HEK293 (cell line): ENCODE measurements at regions not wholly inside any gene's neighbourhood (a gene's known extent, or its start where the extent isn't known, plus 50 kb on each side); places are given as distances from the start of the nearest gene placed in this dataset.
"Not testable (repeated sequence)": the region's sequence is repeated elsewhere in the genome, so short reads cannot be mapped to it uniquely, and the experiment has no call there.

Source experiments
- CTCF ChIA-PET: fragments of 350-600 bp; formaldehyde crosslinking; extraction: SDS; loops from one replicate; lab custom pipeline; 2021; ENCODE audit warnings: antibody characterized with exemption; lab: Yijun Ruan, JAX
- POLR2A ChIA-PET: fragments of 300-600 bp; formaldehyde crosslinking; extraction: SDS; loops from one replicate; lab custom pipeline; 2020; ENCODE audit warnings: antibody characterized with exemption, inconsistent platforms; lab: Yijun Ruan, JAX
- H3K27ac ChIP-seq: fragments of 200-500 bp; sonication (Bioruptor generic); 2 replicates; pipeline ENCODE4 v1.5.1; 2014; ENCODE audit warnings: low read depth, low read length, control low read depth, inconsistent platforms; ENCODE audit errors: extremely low read depth
- H3K36me3 ChIP-seq, 2 experiments: fragments of 200-500 bp in 1 of 2; sonication (Bioruptor generic) in 1 of 2; 1 replicate in 1 of 2; 2 replicates in 1 of 2; pipeline ENCODE4 v1.5.1; 2014 to 2017; ENCODE audit warnings: inconsistent platforms in 2 of 2, low read length in 2 of 2; ENCODE audit not compliant: control insufficient read depth in 2 of 2, insufficient read depth in 1 of 2
- H3K4me1 ChIP-seq: fragments of 200-500 bp; sonication (Bioruptor generic); 2 replicates; pipeline ENCODE4 v1.5.1; 2014; ENCODE audit warnings: mild to moderate bottlenecking, low read length, inconsistent platforms; ENCODE audit not compliant: control insufficient read depth, insufficient read depth
- H3K4me3 ChIP-seq: 2 replicates; pipeline ENCODE4 v1.5.1; 2011; ENCODE audit warnings: low read depth, mild to moderate bottlenecking, control low read depth, low read length, moderate library complexity
- H3K9me3 ChIP-seq: fragments of 200-500 bp; sonication (Bioruptor generic); 2 replicates; pipeline ENCODE4 v1.5.1; 2014; ENCODE audit warnings: low read depth, low read length, inconsistent platforms; ENCODE audit not compliant: control insufficient read depth, insufficient read depth
- KLF8 ChIP-seq: fragments of 450-650 bp; formaldehyde crosslinking; IDR thresholded peaks from 2 replicates; pipeline ENCODE4 v1.5.1; 2016; ENCODE audit warnings: missing biosample characterization, missing genetic modification characterization
- PBX3 ChIP-seq: sonication (generic); formaldehyde crosslinking; IDR thresholded peaks from 2 replicates; pipeline ENCODE4 v1.8.1; 2022; ENCODE audit warnings: mild to moderate bottlenecking, moderate library complexity, missing genetic modification reagents
- PRDM4 ChIP-seq: fragments of 450-650 bp; formaldehyde crosslinking; IDR thresholded peaks from 2 replicates; pipeline ENCODE4 v1.5.1; 2017; ENCODE audit warnings: missing biosample characterization, missing genetic modification characterization
- SP3 ChIP-seq: fragments of 450-650 bp; formaldehyde crosslinking; IDR thresholded peaks from 2 replicates; pipeline ENCODE4 v1.5.1; 2016; ENCODE audit warnings: missing biosample characterization, missing genetic modification characterization
- ZBTB26 ChIP-seq: fragments of 450-650 bp; formaldehyde crosslinking; optimal IDR thresholded peaks from 2 replicates; pipeline ENCODE3; 2016; ENCODE audit warnings: missing biosample characterization, mild to moderate bottlenecking, missing genetic modification characterization
- ZNF398 ChIP-seq: fragments of 450-650 bp; formaldehyde crosslinking; IDR thresholded peaks from 2 replicates; pipeline ENCODE4 v1.5.1; 2017; ENCODE audit warnings: missing biosample characterization, missing genetic modification characterization
- ZNF501 ChIP-seq: fragments of 450-650 bp; formaldehyde crosslinking; IDR thresholded peaks from 2 replicates; pipeline ENCODE4 v1.5.1; 2016; ENCODE audit warnings: missing biosample characterization, missing genetic modification characterization
- ZNF549 ChIP-seq: fragments of 450-650 bp; IDR thresholded peaks from 2 replicates; pipeline ENCODE4 v1.5.1; 2018; ENCODE audit warnings: missing biosample characterization, missing genetic modification characterization, mild to moderate bottlenecking, inconsistent platforms, moderate library complexity
- ZNF561 ChIP-seq: fragments of 450-650 bp; IDR thresholded peaks from 2 replicates; pipeline ENCODE4 v1.5.1; 2018; ENCODE audit warnings: missing biosample characterization, missing genetic modification characterization, borderline replicate concordance
- ZNF704 ChIP-seq: fragments of 450-650 bp; formaldehyde crosslinking; IDR thresholded peaks from 2 replicates; pipeline ENCODE4 v1.5.1; 2016; ENCODE audit warnings: missing biosample characterization, missing genetic modification characterization
- ZNF76 ChIP-seq: fragments of 450-650 bp; formaldehyde crosslinking; IDR thresholded peaks from 2 replicates; pipeline ENCODE4; 2016; ENCODE audit warnings: low read depth, missing biosample characterization, missing genetic modification characterization, borderline replicate concordance
- ZSCAN4 ChIP-seq: fragments of 450-650 bp; formaldehyde crosslinking; IDR thresholded peaks from 2 replicates; pipeline ENCODE4 v1.5.1; 2017; ENCODE audit warnings: missing biosample characterization, missing genetic modification characterization
- TF ChIP-seq, protein P1 (sequence below): fragments of 450-650 bp; formaldehyde crosslinking; IDR thresholded peaks from 2 replicates; pipeline ENCODE4 v1.5.1; 2017; ENCODE audit warnings: missing biosample characterization, missing genetic modification characterization

GRCh38 chr16:21487956-21488355, 111.4 kb upstream of the METTL9 start:
- POLR2A ChIA-PET, H3K9me3 ChIP-seq, H3K4me1 ChIP-seq, CTCF ChIA-PET, H3K27ac ChIP-seq, H3K4me3 ChIP-seq, H3K36me3 ChIP-seq: not testable (repeated sequence)

DNA sequence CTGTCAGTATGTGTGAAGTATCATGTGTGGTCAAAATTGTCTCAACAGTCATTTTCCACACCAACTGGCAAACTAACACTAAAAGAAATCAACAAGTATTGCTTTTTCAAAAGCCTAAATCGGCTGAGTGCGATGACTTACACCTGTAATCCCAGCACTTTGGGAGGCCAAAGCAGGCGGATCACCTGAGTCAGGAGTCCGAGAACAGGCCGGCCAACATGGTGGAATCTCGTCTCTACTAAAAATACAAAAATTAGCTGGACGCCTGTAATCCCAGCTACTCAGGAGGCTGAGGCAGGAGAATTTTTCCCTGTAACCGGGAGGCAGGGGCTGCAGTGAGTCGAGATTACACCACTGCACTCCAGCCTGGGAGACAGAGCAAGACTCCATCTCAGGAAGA, 100.3 kb upstream of the METTL9 start:
- H3K4me3 ChIP-seq, H3K9me3 ChIP-seq, CTCF ChIA-PET, H3K27ac ChIP-seq, POLR2A ChIA-PET, H3K36me3 ChIP-seq, H3K4me1 ChIP-seq: not testable (repeated sequence)

- peak overlapping the region; percentile 69 for H3K4me3 ChIP-seq
- H3K4me1 ChIP-seq, H3K36me3 ChIP-seq, POLR2A ChIA-PET, H3K9me3 ChIP-seq: not testable (repeated sequence)
- H3K27ac ChIP-seq, result peak overlapping the region; percentile 98
- peak; percentile 59; the same call in 1 of the 2 replicates for TF ChIP-seq ZNF398
- 0 out of 2 replicates have a peak, but pooled peaks have one; percentile 2 for TF ChIP-seq ZNF561 (tag by site-specific recombination)
- TF ChIP-seq, all 188 proteins: peak for 2; not testable (repeated sequence) for 186
- CTCF ChIA-PET, result not testable (repeated sequence)
These were observed 98.0 kb upstream of the METTL9 start for GRCh38 chr16:21501223-21501868.

- H3K36me3 ChIP-seq, result no peaks in the 10 kb centered on the region; a peak in 1 of 3 replicates
- no peaks in the 10 kb centered on the region for H3K4me1 ChIP-seq
- H3K4me3 ChIP-seq, result peak overlapping the region; percentile 69
- H3K27ac ChIP-seq, result peak overlapping the region; percentile 98
- no peaks in the 10 kb centered on the region for H3K9me3 ChIP-seq
- CTCF ChIA-PET, result no interaction called here
- POLR2A ChIA-PET, result no interaction called here
- peak; percentile 64 for TF ChIP-seq ZNF76
- TF ChIP-seq PRDM4, result peak; percentile 28; the same call in 1 of the 2 replicates
- no peak for TF ChIP-seq ZNF704 (tag by site-specific recombination)
- peak; percentile 80; the same call in 1 of the 2 replicates for TF ChIP-seq PBX3 (CRISPR knock-in tag)
- TF ChIP-seq, protein P1, sequence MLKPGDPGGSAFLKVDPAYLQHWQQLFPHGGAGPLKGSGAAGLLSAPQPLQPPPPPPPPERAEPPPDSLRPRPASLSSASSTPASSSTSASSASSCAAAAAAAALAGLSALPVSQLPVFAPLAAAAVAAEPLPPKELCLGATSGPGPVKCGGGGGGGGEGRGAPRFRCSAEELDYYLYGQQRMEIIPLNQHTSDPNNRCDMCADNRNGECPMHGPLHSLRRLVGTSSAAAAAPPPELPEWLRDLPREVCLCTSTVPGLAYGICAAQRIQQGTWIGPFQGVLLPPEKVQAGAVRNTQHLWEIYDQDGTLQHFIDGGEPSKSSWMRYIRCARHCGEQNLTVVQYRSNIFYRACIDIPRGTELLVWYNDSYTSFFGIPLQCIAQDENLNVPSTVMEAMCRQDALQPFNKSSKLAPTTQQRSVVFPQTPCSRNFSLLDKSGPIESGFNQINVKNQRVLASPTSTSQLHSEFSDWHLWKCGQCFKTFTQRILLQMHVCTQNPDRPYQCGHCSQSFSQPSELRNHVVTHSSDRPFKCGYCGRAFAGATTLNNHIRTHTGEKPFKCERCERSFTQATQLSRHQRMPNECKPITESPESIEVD (tag by site-specific recombination), result no peak
- peak; percentile 49 for TF ChIP-seq SP3
- TF ChIP-seq KLF8 (tag by site-specific recombination), result peak; percentile 35; the same call in 1 of the 2 replicates
- TF ChIP-seq ZNF501 (tag by site-specific recombination), result 0 out of 2 replicates have a peak, but pooled peaks have one; percentile 47
- no peak for TF ChIP-seq ZSCAN4
- TF ChIP-seq ZNF549 (tag by site-specific recombination), result no peak
- TF ChIP-seq ZBTB26 (tag by site-specific recombination), result peak; percentile 98
These were observed 97.3 kb upstream of the METTL9 start for GRCh38 chr16:21501869-21502667.
